ENCODE measurements at regions not wholly inside any gene's neighbourhood (a gene's known extent, or its start where the extent isn't known, plus 50 kb on each side); places are given as distances from the start of the nearest gene placed in this dataset.
"Not testable (repeated sequence)": the region's sequence is repeated elsewhere in the genome, so short reads cannot be mapped to it uniquely, and the experiment has no call there.

GRCh38 chr4:179112441-179113170, 1670.4 kb upstream of the AGA start:
- no peak for DNase-seq

DNA sequence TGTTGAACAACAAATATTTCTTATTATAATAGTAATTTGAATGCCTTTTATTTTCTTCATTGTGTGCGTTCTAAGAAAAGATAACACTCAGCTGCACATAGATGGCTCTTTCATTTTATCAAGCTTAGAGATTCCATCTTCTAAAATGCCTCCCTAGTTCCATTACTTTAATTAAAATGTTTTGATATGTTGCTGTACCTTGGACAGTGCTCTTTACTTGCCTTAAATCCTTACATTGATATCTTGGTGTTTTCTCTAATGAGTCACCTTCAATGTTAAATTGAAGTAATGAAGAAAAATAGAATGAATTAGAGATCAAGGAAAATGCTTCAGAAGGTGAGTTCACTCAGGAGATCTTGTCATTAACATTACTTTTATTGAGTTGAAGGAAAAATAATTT, 1672.4 kb upstream of the AGA start:
- DNase-seq, result no peak

- DNase-seq, result no peak
These were observed 1673.8 kb upstream of the AGA start for GRCh38 chr4:179116011-179116410.

GRCh38 chr4:179116581-179116980, 1674.3 kb upstream of the AGA start:
- no peak for DNase-seq

DNA sequence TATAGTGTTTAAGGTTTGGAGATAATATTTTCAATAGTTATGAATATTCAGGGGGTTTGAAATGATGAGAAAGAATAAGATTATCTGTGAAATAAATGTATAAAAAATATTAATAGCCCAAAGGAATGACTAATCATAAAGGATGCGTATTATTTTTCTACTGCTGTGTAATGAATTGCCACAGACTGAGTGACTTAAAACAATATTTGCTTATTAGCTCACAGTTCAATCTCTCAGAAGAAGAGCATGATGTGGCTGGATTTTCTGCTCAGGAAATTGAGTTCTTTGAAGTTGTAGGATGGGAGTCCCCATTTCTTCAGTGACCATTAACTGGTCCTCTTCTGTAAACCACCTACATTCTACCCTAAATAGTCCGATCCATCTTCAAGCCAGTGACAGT, 1680.8 kb upstream of the AGA start:
- no peak for DNase-seq

DNA sequence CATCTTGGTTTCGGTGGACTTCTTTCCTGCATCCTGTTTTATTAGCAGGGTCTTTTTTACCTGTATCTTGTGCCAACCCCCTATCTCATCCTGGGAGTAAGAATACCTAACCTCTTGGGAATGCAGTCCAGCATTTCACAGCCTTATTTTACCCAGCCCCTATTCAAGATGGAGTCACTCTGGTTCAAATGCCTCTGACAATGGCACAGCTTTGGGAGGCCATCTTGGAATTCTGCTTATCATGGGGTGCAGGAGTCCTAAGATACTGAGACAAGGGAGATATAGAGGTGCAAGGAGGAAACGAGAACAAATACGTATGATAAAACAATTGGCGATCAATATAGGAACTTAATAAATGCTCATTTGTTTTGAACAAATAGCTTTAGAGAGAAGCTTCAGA, 1682.2 kb upstream of the AGA start:
- DNase-seq, result no peak

DNA sequence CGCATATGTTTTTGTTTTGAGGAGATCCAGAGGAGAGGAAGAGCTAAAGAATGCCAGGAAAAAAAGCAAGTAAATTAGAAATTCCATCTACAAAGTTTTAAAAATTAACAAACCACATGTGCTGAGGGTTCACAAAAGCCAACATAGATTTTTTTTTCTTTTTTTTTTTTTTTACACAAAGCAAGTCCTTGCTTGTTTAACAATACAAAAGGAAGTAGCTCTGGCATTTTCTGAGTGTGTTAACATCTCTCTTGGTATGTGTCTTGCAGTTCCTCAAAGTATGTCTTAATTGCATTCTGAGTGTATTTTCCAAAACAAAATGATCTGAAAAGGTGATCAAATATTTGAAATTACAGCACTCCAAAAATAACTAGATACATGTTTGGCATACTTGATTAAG, 1682.7 kb upstream of the AGA start:
- no peak for DNase-seq

DNA sequence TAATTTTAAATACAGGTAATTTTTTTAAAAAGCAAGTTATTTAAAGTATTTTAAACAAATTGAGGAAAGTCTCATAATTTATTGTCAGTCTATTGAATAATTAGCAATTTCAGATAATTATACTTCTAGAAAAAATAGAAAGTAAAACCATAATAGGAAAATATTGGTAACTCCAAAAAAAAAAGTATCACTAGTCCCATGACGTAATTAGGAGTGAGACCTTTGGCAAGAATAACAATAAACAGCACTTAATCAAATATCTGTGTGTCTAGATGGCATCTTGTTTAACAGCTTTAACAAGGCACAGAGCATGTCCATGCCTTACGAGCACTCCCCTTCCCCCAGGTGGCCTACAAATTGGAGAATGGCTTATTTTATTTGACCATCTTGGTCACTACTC, 1683.6 kb upstream of the AGA start:
- no peak for DNase-seq

GRCh38 chr4:179128299-179128698, 1686.1 kb upstream of the AGA start:
- DNase-seq, result no peak

- no peak for DNase-seq
These were observed 1688.0 kb upstream of the AGA start for GRCh38 chr4:179130122-179130714.

GRCh38 chr4:179145746-179146525, 1703.7 kb upstream of the AGA start:
- DNase-seq, result no peak

GRCh38 chr4:179151770-179152169, 1709.5 kb upstream of the AGA start:
- no peak for DNase-seq

GRCh38 chr4:179163147-179163546, 1720.9 kb upstream of the AGA start:
- DNase-seq, result no peak

DNA sequence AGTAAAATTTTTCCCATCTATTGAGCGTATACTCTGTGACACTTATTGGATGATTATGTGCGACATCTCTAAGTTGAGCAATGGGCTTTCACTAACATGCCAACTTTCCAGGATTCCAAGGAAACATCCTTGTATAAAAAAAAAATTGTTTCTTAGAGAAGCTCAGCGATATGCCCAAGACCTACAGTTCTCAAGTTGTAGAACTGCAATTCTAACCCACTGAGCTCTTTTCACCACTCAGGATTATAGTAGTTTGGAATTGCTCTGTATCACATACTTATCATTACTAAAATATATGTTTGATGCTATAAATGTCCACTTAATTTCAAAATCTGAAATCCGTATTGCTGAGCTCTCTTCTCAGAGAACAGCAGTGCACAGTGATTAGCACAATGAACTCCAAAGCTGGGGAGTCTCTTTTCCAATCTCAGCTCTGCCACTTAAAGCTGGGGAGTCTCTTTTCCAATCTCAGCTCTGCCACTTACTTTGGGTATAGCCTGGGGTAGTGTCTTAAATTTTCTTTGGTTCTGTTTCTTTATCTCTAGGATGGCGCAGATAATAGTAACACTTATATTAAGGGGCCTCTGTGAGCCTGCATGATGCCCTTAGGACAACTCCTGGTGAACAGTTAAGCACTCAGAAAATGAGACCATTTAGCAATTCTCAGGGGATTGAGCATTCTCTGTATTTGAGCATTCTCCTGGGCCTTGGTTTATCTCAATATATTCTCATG, 1722.2 kb upstream of the AGA start:
- no peak for DNase-seq

GRCh38 chr4:179165000-179165738, 1722.9 kb upstream of the AGA start:
- DNase-seq, result no peak

- DNase-seq, result no peak
These were observed 1723.6 kb upstream of the AGA start for GRCh38 chr4:179165862-179166261.

- not testable (repeated sequence) for DNase-seq
These were observed 1728.1 kb upstream of the AGA start for GRCh38 chr4:179170308-179170707.

DNA sequence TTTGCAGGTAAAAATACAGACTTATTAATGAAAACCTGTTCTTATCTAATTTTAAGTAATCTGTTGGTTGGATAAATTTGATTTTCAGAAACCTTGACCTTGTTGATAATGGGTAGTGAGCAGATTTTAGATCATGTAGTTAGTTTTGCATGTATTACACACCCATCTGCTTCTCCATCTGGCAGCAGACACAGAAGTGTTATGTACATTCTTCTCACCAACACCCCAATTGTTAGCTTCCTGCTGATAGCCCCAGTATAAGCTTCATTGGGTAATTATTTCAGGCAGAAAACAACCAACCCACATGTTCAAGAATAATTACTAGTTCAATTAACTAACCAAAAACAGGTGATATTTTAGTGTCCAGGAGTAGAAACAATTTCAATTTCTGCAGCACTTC, 1740.5 kb upstream of the AGA start:
- DNase-seq, result no peak

GRCh38 chr4:179195887-179196286, 1753.7 kb upstream of the AGA start:
- DNase-seq, result no peak

DNA sequence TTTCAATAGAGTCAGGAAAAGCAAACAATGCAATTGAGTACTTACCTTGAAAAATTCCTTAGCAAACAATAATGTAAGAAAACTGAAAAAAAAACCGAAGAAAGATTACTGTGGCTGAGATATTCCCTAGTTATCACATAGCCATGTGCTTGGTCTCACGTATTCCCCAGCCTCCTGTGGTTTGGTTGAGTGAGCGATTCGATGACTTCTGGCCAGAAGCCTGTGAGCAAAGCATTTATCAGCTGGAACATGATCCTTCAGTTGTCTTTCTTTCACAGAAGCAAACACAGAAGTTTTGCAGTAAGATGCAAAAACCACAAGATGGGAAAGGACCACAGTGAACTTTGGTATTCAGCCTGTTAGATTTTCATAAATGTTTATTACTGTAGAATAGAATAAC, 1754.3 kb upstream of the AGA start:
- DNase-seq, result no peak

- no peak for DNase-seq
These were observed 1758.4 kb upstream of the AGA start for GRCh38 chr4:179200681-179201080.

All from hypothalamus (tissue), 51 donors.